GM10266 (cell line): ENCODE measurements at regions not wholly inside any gene's neighbourhood (a gene's known extent, or its start where the extent isn't known, plus 50 kb on each side); places are given as distances from the start of the nearest gene placed in this dataset.

ENCODE experiments used
- DNase-seq: peaks from one replicate; pipeline ENCODE4 v3.0.0; 2012; ENCODE audit errors: extremely low spot score
- CTCF ChIP-seq: IDR thresholded peaks from 2 replicates; pipeline ENCODE4 v1.5.1; 2012; ENCODE audit warnings: mild to moderate bottlenecking, low read depth; ENCODE audit not compliant: control insufficient read depth, insufficient read depth; ENCODE audit errors: missing control alignments

- DNase-seq = no peak
- no peak for TF ChIP-seq CTCF
These were observed 92.3 kb downstream of the GYPC start for GRCh38 chr2:126748188-126748760.

- no peak for DNase-seq
- no peak for TF ChIP-seq CTCF
These were observed 93.1 kb downstream of the GYPC start for GRCh38 chr2:126748929-126749518.

- peak; percentile 28 for TF ChIP-seq CTCF
- DNase-seq = no peak
These were observed 93.6 kb downstream of the GYPC start for GRCh38 chr2:126749537-126749936.

GRCh38 chr2:126750506-126750905, 94.5 kb downstream of the GYPC start:
- no peak for TF ChIP-seq CTCF
- DNase-seq = no peak

GRCh38 chr2:126751477-126751876, 95.5 kb downstream of the GYPC start:
- TF ChIP-seq CTCF = no peak
- no peak for DNase-seq

GRCh38 chr2:126752876-126753275, 96.9 kb downstream of the GYPC start:
- no peak for TF ChIP-seq CTCF
- DNase-seq = no peak

GRCh38 chr2:126753501-126754212, 97.7 kb downstream of the GYPC start:
- TF ChIP-seq CTCF = no peak
- no peak for DNase-seq
